DMS 273 (cell line): ENCODE measurements at regions not wholly inside any gene's neighbourhood (a gene's known extent, or its start where the extent isn't known, plus 50 kb on each side); places are given as distances from the start of the nearest gene placed in this dataset.

Experiments used
- DNase-seq: peaks from one replicate; lab custom pipeline; 2025; ENCODE audit not compliant: unreplicated experiment; lab: John Stamatoyannopoulos, UW

DNA sequence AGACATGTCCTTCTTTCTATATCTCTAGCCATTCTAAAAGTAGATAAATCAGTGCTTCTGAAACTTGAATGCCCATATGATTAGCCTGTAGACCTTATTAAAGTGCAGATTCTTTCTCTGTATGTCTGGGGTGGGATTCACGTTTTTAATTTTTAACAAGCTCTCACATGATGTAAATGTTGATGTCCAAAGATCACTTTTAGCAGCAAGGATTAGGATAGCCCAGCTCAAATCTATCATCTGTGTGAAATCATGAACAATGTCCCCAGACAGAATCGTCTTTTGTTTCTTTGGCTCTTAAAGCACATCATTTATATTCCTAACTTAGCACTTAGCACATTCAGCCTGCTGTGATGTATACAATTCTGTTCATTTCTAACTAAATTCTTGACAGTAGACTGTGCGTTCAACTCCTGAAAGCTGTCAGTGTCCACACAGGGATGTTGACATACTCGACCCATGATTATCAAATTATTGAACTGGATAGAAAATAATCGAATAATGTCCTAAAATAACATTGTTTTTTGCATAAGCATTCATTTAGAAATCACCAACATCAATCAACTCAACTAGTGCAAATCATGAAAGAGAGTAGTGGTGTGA is 102.1 kb upstream of the MLIP start:
- DNase-seq, result no peak

GRCh38 chr6:54010340-54011276 is 100.6 kb upstream of the MLIP start:
- no peak for DNase-seq

- DNase-seq, result no peak
Measured at GRCh38 chr6:54011277-54011648, 100.0 kb upstream of the MLIP start.

- no peak for DNase-seq
Measured at GRCh38 chr6:54013966-54014365, 97.3 kb upstream of the MLIP start.

GRCh38 chr6:54014440-54014839 is 96.8 kb upstream of the MLIP start:
- no peak for DNase-seq

DNA sequence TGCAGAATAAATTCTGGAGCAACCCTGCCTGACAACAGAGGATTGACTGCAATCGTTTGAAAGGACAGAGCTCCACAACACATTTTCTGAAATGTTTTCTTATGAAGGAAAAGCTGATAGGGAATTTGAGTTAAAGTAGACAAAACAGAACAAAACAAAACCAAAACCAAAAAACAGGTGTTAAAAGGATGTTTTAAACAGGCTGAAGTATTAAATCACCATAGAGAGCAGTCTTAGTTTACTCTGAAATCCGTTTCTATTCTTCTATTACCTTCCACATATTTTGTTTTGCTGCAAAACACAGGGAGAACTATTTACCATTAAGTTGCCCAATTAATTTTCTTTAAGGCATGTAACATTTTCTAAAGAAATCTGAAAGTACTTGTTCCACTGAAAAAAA is 93.4 kb upstream of the MLIP start:
- no peak for DNase-seq

DNA sequence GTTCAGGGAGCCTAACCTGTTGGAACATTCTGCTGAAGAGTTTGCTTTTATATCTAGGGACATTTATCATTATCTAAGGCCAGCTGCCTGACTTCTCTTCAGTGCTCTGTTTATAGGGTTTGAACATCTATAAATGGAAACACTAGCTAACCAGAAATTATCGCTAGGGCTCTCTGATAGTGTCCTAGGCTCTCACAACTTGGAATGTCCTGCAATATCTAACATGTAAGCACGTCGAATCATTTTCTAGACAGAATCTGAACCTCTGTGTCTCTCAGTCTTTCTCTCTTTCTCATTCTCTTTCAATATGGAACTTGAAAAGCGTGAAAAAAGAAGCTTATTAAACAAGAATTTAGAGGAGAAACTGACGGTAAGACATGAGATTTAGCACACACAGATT is 92.5 kb upstream of the MLIP start:
- no peak for DNase-seq

GRCh38 chr6:54019860-54020259 is 91.4 kb upstream of the MLIP start:
- DNase-seq, result no peak

GRCh38 chr6:54020334-54020733 is 90.9 kb upstream of the MLIP start:
- peak; percentile 4 for DNase-seq

DNA sequence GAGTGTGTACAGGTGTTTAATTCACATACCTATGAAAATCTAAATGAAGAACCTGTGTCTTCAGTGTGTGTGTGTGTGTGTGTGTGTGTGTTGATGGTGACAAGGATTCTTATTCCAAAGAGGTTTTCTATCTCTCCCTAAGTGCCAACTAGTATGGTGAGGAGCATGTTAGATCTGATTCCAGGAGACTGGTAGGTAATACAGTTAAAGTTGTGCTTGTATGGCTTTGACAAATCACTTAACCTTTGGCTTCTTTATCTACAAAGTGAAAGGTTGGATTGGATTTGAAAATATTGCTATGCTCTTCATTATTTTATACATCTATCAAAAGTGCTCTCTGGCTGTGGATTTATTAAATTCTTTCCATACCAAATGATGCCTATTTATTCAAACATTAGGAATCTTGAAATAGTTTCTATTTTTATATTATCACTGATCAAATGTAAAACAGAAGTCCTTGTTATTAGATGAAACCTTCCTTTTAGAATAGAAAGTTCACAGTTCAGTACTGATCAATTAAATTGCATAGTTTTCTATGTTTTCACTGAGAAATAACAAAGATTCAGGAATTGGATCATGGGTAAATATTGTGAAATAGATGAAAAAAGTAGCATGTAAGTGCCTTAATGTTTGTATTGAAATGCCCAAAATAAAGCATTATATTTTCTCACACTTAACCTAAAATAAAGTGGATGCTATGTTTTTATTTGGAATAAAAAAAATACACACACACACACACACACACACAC is 84.4 kb upstream of the MLIP start:
- no peak for DNase-seq

DNA sequence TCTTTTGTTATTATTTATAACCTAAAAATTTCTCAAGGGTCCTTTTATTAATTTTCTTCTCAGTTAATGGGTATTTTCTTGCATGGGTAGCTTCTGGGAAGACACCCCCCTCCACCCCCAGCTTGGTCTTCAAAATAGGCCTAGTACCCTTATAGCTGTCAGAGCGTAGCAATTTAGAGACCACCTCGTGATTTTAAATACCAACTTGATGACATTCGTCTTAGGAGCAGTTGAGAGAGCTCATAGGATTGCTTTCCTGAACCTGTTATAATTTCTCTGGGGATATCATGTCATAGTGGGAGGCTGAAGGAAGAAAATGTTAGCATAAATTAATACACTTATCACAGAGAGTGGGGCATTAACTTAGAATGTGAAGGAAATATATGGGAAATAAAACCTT is 83.1 kb upstream of the MLIP start:
- DNase-seq, result no peak

GRCh38 chr6:54029187-54029586 is 82.1 kb upstream of the MLIP start:
- DNase-seq, result no peak

- no peak for DNase-seq
Measured at GRCh38 chr6:54031169-54031568, 80.1 kb upstream of the MLIP start.

GRCh38 chr6:54037277-54037779 is 73.9 kb upstream of the MLIP start:
- no peak for DNase-seq

- no peak for DNase-seq
Measured at GRCh38 chr6:54040545-54040944, 70.7 kb upstream of the MLIP start.

GRCh38 chr6:54041239-54041638 is 70.0 kb upstream of the MLIP start:
- DNase-seq, result no peak

DNA sequence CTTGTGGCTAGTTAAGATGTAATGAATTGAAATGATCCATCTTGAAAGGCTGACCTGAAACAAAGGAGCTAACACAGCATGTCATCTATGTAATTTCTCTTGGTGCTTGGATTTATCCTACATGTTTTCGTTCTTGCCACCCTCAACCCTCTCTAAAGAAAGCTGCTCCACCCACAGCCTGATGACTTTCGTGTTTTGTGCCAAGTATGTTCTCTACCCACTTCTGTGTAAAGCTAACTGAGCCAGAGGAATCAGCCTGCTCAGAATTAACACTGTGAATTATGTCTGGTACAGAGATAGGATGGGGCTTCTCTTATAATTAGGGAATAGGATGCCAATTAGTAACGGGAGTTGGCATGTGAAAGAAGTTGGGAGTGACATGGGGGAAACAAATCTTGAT is 67.9 kb upstream of the MLIP start:
- DNase-seq, result no peak

GRCh38 chr6:54044059-54044458 is 67.2 kb upstream of the MLIP start:
- no peak for DNase-seq

DNA sequence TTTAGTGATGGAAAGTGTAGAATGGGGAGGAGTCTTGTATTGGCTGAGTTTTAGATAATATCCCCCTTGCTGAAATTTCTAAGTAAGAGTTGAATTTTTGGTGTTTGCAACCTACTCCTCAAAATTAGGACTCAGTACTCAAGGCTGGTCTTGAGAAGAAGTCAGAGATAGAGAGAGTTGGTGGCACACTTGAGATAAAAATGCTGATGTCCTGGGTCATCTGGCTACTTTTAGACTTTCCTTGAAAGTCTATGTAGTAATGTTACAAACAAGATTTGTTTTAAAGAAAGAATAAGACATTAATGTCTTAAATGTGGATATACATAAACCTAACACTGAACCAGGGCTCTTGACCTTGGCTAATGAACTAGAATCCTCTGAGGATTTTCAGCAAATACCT is 62.5 kb upstream of the MLIP start:
- no peak for DNase-seq

DNA sequence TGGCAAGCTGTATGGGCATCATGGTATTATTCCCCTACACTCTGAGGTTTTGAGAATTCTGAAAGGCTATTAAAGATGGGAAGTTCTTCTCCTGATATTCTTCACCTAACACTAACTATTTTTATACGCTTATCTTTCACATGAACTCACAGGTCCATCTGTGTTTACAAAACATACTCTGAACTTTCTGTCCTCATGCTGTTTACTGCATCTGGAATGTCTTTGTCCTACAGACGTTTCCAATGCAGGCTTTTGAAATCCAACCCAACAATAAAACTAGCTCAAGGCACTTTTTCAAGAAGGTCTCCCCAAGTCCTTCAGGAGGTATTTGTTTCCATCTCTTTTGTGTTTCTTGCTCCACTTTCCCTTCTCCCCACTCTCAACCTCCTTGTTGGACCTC is 60.5 kb upstream of the MLIP start:
- DNase-seq, result no peak

GRCh38 chr6:54053881-54054391 is 57.3 kb upstream of the MLIP start:
- peak; percentile 46 for DNase-seq

DNA sequence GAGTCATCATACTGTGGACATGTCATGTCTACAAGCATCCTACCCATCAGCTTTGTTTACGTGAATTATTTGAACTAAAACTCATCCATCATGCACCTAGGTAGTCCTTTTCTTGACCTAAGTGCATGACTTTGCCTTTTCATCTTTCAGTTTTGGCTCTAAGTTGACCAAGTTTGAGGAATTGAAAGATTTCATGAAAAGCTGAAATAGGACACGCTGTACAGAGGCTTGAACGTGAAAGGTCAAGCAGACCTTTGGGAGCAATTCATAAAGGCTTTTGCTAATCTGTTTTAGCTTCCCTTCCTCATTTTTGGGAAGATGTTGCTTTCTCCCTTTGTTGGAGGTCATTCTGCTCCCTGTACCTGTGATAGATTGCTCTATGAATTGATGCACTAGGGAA is 55.1 kb upstream of the MLIP start:
- no peak for DNase-seq
